Activated CD4-positive, alpha-beta T cell treated with anti-CD3 and anti-CD28 coated beads, Interleukin-2, amount 10 ng/mL, durations not matched to agents 24 days and 14 days (primary cell): ENCODE measurements at regions not wholly inside any gene's neighbourhood (a gene's known extent, or its start where the extent isn't known, plus 50 kb on each side); places are given as distances from the start of the nearest gene placed in this dataset.

ENCODE experiments used
- DNase-seq: peaks from one replicate; pipeline ENCODE4 v3.0.0; 2022
- H3K27ac Mint-ChIP-seq: one replicate; pipeline ENCODE4 v1.8.0; 2022; ENCODE audit warnings: mild to moderate bottlenecking, mixed read lengths
- H3K27me3 Mint-ChIP-seq: one replicate; pipeline ENCODE4 v1.8.0; 2022; ENCODE audit warnings: mixed read lengths
- H3K36me3 Mint-ChIP-seq: one replicate; pipeline ENCODE4 v1.8.0; 2022; ENCODE audit warnings: low read depth, mild to moderate bottlenecking, mixed read lengths
- H3K4me1 Mint-ChIP-seq: one replicate; pipeline ENCODE4 v1.8.0; 2021; ENCODE audit warnings: mixed read lengths
- H3K4me3 Mint-ChIP-seq: one replicate; pipeline ENCODE4 v1.8.0; 2022; ENCODE audit warnings: mild to moderate bottlenecking, moderate library complexity, mixed read lengths
- H3K9me3 Mint-ChIP-seq: one replicate; pipeline ENCODE4 v1.8.0; 2021; ENCODE audit warnings: mixed read lengths
- intact Hi-C: fragments of 100-400 bp; cut with micrococcal nuclease; formaldehyde crosslinking; loops from one replicate; pipeline ENCODE4 v1.15.1; 2023

DNA sequence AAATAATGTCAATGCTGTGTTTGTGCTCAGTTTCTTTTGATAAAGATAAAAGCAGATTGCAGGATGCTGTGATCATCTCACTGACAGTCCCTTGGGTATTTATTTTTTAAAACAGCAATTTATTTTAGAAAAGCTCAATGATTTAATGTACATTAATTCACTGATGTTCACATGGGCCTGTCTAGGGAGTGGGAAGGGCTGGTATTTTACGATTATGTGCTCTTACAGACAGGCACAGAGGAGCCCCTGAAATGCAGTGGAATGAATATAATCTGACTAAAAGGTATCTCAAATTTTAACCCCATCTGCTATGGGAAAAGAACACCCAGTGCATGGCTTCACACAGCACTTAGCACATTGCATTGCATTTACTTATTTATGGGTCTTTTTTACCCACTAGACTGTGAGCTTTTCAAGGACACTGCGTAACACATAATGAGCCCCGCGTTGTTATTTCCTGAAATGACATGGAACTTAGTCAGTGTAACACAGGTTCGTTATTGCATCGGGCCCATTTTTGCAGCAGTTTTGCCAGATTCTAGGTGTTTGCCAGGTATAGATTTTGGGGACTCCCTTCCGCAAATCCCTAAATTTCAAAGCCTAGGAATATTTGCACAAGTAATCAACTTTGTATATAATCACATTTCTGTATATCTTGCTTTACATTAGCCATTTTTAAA is 425.3 kb upstream of the FBXO33 start:
- H3K27me3 Mint-ChIP-seq = no peaks in the 10 kb centered on the region
- DNase-seq = no peak
- no peaks in the 10 kb centered on the region for H3K36me3 Mint-ChIP-seq
- intact Hi-C loops = no loop called here
- no peaks in the 10 kb centered on the region for H3K9me3 Mint-ChIP-seq
- no peak overlapping the region for H3K4me3 Mint-ChIP-seq
- no peak overlapping the region for H3K27ac Mint-ChIP-seq
- H3K4me1 Mint-ChIP-seq = no peaks in the 10 kb centered on the region

- H3K27me3 Mint-ChIP-seq = no peaks in the 10 kb centered on the region
- no peaks in the 10 kb centered on the region for H3K9me3 Mint-ChIP-seq
- no peak overlapping the region for H3K27ac Mint-ChIP-seq
- H3K36me3 Mint-ChIP-seq = no peaks in the 10 kb centered on the region
- H3K4me3 Mint-ChIP-seq = no peak overlapping the region
- intact Hi-C loops = no loop called here
- no peak for DNase-seq
- no peaks in the 10 kb centered on the region for H3K4me1 Mint-ChIP-seq
Observed at GRCh38 chr14:39853441-39853840, 421.2 kb upstream of the FBXO33 start.

- Mint-ChIP-seq H3K4me1 (no peaks in the 10 kb centered on the region), H3K9me3 (no peaks in the 10 kb centered on the region), H3K36me3 (no peaks in the 10 kb centered on the region), H3K4me3 (no peak overlapping the region), H3K27ac (no peak overlapping the region), H3K27me3 (no peaks in the 10 kb centered on the region)
- intact Hi-C loops = no loop called here
- DNase-seq = no peak
Observed at GRCh38 chr14:39851202-39851601, 419.0 kb upstream of the FBXO33 start.

DNA sequence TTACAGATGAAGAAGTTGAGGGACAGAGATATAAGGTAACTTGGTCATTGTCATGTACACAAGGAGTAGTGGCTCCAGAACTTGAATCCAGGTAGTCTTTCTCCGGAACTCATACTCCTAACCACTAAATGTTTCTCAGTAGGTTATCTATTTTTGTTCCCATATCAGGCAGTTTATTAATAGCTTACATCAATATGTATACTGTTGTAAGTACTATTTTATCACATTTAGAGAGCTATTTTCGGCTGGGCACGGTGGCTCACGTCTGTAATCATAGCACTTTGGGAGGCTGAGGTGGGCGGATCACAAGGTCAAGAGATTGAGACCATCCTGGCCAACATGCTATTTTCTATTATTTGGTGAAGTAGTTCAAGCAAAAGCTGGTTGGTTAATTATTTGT is 415.6 kb upstream of the FBXO33 start:
- no peak overlapping the region for H3K27ac Mint-ChIP-seq
- H3K27me3 Mint-ChIP-seq = no peaks in the 10 kb centered on the region
- no peak for DNase-seq
- peaks cover 5% of the 10 kb centered on the region for H3K9me3 Mint-ChIP-seq
- H3K36me3 Mint-ChIP-seq = no peaks in the 10 kb centered on the region
- intact Hi-C loops = no loop called here
- H3K4me1 Mint-ChIP-seq = no peaks in the 10 kb centered on the region
- no peak overlapping the region for H3K4me3 Mint-ChIP-seq

DNA sequence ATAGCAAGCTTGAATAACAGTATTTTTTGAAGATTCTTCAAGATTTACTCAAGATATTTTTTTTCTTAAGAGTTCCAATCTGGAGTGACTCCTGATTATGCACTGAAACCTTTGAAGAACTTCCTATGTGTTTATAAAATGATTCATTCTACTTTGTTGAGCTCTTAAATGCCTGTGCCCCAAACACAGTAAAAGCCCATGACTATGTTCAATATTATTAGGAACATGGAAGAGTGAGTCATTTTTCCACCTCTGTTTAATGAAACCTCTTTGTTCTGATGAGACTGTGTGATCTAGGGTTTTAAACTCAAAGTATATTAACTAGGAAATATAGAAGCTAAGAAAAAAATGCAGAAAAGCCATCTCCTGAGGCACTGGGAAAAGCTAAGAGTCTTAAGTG is 415.0 kb upstream of the FBXO33 start:
- Mint-ChIP-seq H3K27me3 (no peaks in the 10 kb centered on the region), H3K27ac (no peak overlapping the region), H3K4me1 (no peaks in the 10 kb centered on the region), H3K4me3 (no peak overlapping the region), H3K36me3 (no peaks in the 10 kb centered on the region), H3K9me3 (peaks cover 5% of the 10 kb centered on the region)
- DNase-seq = no peak
- intact Hi-C loops = no loop called here

DNA sequence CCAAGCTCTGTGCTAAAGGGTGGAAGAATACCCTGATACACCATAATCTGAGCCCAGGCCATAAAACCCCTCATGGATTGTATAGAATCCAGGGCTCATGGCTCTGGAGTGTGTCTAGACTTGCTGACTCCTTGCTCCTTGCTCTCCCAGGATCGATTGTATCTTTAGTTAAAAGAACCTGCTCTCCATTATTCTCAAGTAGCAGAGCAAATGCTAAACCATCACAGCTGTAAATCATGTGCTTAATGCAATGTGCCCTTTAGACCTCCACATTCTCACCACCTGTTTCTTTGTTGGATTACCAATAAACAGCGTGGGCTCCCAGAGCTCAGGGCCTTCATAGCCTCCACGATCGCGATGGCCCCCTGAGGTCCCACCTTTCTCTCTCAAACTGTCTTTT is 411.6 kb upstream of the FBXO33 start:
- Mint-ChIP-seq H3K27ac (no peak overlapping the region), H3K4me3 (no peak overlapping the region), H3K27me3 (no peaks in the 10 kb centered on the region), H3K9me3 (peaks cover 5% of the 10 kb centered on the region), H3K36me3 (no peaks in the 10 kb centered on the region), H3K4me1 (no peaks in the 10 kb centered on the region)
- DNase-seq = no peak
- intact Hi-C loops = no loop called here

- DNase-seq = no peak
- intact Hi-C loops = no loop called here
- H3K27me3 Mint-ChIP-seq = no peaks in the 10 kb centered on the region
- H3K4me1 Mint-ChIP-seq = no peaks in the 10 kb centered on the region
- no peak overlapping the region for H3K27ac Mint-ChIP-seq
- no peaks in the 10 kb centered on the region for H3K36me3 Mint-ChIP-seq
- H3K9me3 Mint-ChIP-seq = peaks cover 8% of the 10 kb centered on the region
- H3K4me3 Mint-ChIP-seq = no peak overlapping the region
Observed at GRCh38 chr14:39841088-39841487, 408.9 kb upstream of the FBXO33 start.

- H3K36me3 Mint-ChIP-seq = no peaks in the 10 kb centered on the region
- no peak for DNase-seq
- no peaks in the 10 kb centered on the region for H3K27me3 Mint-ChIP-seq
- H3K9me3 Mint-ChIP-seq = no peaks in the 10 kb centered on the region
- H3K27ac Mint-ChIP-seq = no peak overlapping the region
- no peaks in the 10 kb centered on the region for H3K4me1 Mint-ChIP-seq
- intact Hi-C loops = no loop called here
- no peak overlapping the region for H3K4me3 Mint-ChIP-seq
Observed at GRCh38 chr14:39827901-39828655, 395.8 kb upstream of the FBXO33 start.

- Mint-ChIP-seq H3K36me3 (no peaks in the 10 kb centered on the region), H3K4me1 (no peaks in the 10 kb centered on the region), H3K27me3 (no peaks in the 10 kb centered on the region), H3K27ac (no peak overlapping the region), H3K9me3 (no peaks in the 10 kb centered on the region), H3K4me3 (no peak overlapping the region)
- intact Hi-C loops = no loop called here
- no peak for DNase-seq
Observed at GRCh38 chr14:39812532-39813320, 380.5 kb upstream of the FBXO33 start.

GRCh38 chr14:39807271-39807670 is 375.0 kb upstream of the FBXO33 start:
- Mint-ChIP-seq H3K4me1 (no peaks in the 10 kb centered on the region), H3K4me3 (no peak overlapping the region), H3K9me3 (no peaks in the 10 kb centered on the region), H3K27me3 (no peaks in the 10 kb centered on the region), H3K36me3 (no peaks in the 10 kb centered on the region), H3K27ac (no peak overlapping the region)
- no peak for DNase-seq
- intact Hi-C loops = no loop called here

- Mint-ChIP-seq H3K36me3 (no peaks in the 10 kb centered on the region), H3K9me3 (no peaks in the 10 kb centered on the region), H3K27ac (no peak overlapping the region), H3K27me3 (no peaks in the 10 kb centered on the region), H3K4me1 (no peaks in the 10 kb centered on the region), H3K4me3 (no peak overlapping the region)
- no peak for DNase-seq
- intact Hi-C loops = no loop called here
Observed at GRCh38 chr14:39784461-39784860, 352.2 kb upstream of the FBXO33 start.

DNA sequence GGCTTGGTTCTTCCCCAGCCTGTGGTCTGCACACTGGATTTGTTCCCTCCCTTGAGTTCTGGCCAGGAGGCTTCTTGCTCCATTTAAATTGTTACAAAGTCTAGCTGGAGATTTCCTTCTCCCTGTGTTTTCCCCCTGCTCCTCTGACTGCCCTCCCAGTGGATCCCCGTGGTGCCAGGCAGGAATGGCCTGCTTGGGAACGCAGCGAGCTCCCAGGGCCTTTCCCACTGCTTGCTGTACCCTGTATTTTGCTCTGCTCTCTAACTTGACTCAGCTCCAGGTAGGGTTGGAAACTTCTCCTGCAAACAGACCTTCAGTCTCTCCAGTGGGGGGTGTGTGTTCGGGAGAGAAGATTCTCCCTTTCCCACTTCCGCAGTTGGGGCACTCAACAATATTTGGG is 349.2 kb upstream of the FBXO33 start:
- DNase-seq = no peak
- no peaks in the 10 kb centered on the region for H3K4me1 Mint-ChIP-seq
- no peaks in the 10 kb centered on the region for H3K27me3 Mint-ChIP-seq
- H3K36me3 Mint-ChIP-seq = no peaks in the 10 kb centered on the region
- no peak overlapping the region for H3K4me3 Mint-ChIP-seq
- no peaks in the 10 kb centered on the region for H3K9me3 Mint-ChIP-seq
- H3K27ac Mint-ChIP-seq = no peak overlapping the region
- intact Hi-C loops = no loop called here

DNA sequence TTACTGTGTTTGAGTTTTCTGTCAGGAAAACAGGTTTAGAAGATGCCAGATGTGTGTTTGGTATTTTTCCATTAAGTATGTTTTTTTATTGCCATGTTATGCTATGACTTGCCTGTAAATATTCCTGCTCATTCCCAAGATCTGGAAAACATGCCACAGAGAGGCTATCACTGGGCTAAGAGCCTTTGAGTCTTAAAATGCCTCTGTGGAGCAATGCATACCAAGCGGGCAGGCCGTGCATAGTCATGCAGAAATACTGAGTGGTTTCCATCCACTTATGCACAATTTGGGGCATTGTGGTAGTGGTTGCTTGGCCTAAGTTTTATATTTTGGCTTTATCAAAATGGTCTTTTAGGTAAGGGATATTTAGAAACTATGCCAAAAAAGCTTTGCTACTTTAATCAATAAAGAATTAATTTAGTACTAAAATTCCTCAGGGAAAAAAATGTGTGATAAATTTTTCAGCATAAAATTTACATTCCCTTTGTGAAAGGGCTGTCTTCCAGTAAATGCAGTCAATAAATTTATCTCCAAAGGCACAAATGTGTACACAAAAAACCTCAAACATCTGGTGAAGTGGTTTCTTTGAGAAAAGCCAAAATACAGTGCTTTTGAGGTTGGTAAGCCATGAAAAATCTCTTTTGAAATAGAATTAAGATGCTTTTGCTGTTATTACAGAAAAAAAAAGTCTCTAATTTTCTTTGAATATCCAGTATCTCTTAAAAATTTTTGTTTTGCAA is 341.3 kb upstream of the FBXO33 start:
- no peaks in the 10 kb centered on the region for H3K27me3 Mint-ChIP-seq
- intact Hi-C loops = no loop called here
- no peaks in the 10 kb centered on the region for H3K36me3 Mint-ChIP-seq

DNA sequence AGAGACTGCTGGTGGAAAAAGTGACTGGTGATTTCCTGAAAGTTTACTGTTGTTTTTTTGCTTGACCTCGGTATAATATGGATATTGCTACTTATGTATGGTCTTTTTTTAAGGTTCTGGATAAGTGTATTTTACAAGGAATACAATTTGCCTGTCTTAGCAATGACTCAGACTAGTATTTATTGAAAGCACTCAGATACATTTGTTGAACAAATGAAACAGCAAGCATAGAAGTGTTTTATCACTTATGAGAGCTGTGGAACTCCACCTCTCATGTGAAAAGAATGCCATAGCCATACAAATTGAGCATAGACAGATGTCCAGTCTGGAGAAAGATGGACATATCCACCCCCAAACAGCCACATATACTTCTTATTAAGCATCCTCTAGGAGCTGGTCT is 340.4 kb upstream of the FBXO33 start:
- no peak for DNase-seq

More for the DNA sequence above, 341.3 kb upstream of the FBXO33 start:
- no peak overlapping the region for H3K4me3 Mint-ChIP-seq
- no peak for DNase-seq
- H3K4me1 Mint-ChIP-seq = no peaks in the 10 kb centered on the region
- H3K9me3 Mint-ChIP-seq = no peaks in the 10 kb centered on the region
- H3K27ac Mint-ChIP-seq = no peak overlapping the region

More for the DNA sequence above, 340.4 kb upstream of the FBXO33 start:
- H3K4me3 Mint-ChIP-seq = no peak overlapping the region
- no peak overlapping the region for H3K27ac Mint-ChIP-seq
- no peaks in the 10 kb centered on the region for H3K9me3 Mint-ChIP-seq
- intact Hi-C loops = no loop called here
- no peaks in the 10 kb centered on the region for H3K27me3 Mint-ChIP-seq
- no peaks in the 10 kb centered on the region for H3K36me3 Mint-ChIP-seq
- no peaks in the 10 kb centered on the region for H3K4me1 Mint-ChIP-seq
